Stimulated activated memory B cell treated with anti-CD40 and anti-IgM and Interleukin-4, amounts not matched to agents 10 μg/mL and 1 μg/mL and 100 μg/mL, for 72 hours (primary cell): ENCODE measurements at regions not wholly inside any gene's neighbourhood (a gene's known extent, or its start where the extent isn't known, plus 50 kb on each side); places are given as distances from the start of the nearest gene placed in this dataset.
"Not testable (repeated sequence)": the region's sequence is repeated elsewhere in the genome, so short reads cannot be mapped to it uniquely, and the experiment has no call there.

ENCODE experiments used
- ATAC-seq: fragments of 150-1000 bp; cut with Tn5 transposase; 2 replicates; pipeline ENCODE4 v1.10.0; 2021
- H3K27ac Mint-ChIP-seq: one replicate; pipeline ENCODE4 v1.8.0; 2022; ENCODE audit warnings: mild to moderate bottlenecking, mixed read lengths
- H3K27me3 Mint-ChIP-seq: one replicate; pipeline ENCODE4 v1.8.0; 2022; ENCODE audit warnings: mixed read lengths
- H3K36me3 Mint-ChIP-seq: one replicate; pipeline ENCODE4 v1.8.0; 2022; ENCODE audit warnings: mixed read lengths
- H3K4me1 Mint-ChIP-seq: one replicate; pipeline ENCODE4 v1.8.0; 2022; ENCODE audit warnings: mixed read lengths
- H3K4me3 Mint-ChIP-seq: one replicate; pipeline ENCODE4 v1.8.0; 2022; ENCODE audit warnings: mild to moderate bottlenecking, moderate library complexity, mixed read lengths
- H3K9me3 Mint-ChIP-seq: one replicate; pipeline ENCODE4 v1.8.0; 2022; ENCODE audit warnings: mixed read lengths

- Mint-ChIP-seq H3K4me3 (no peak overlapping the region), H3K27me3 (no peaks in the 10 kb centered on the region), H3K9me3 (peaks cover 6% of the 10 kb centered on the region), H3K36me3 (peaks cover 40% of the 10 kb centered on the region), H3K4me1 (peaks cover 6% of the 10 kb centered on the region), H3K27ac (no peak overlapping the region)
- ATAC-seq = no peak
Measured at GRCh38 chr4:123014038-123014437, 91.6 kb upstream of the NUDT6 start.

GRCh38 chr4:123017078-123017477 lies 94.7 kb upstream of the NUDT6 start:
- Mint-ChIP-seq H3K27me3 (no peaks in the 10 kb centered on the region), H3K4me1 (no peaks in the 10 kb centered on the region), H3K27ac (no peak overlapping the region), H3K36me3 (peaks cover 19% of the 10 kb centered on the region), H3K9me3 (no peaks in the 10 kb centered on the region), H3K4me3 (no peak overlapping the region)
- no peak for ATAC-seq

GRCh38 chr4:123017636-123018395 lies 95.4 kb upstream of the NUDT6 start:
- Mint-ChIP-seq H3K27me3 (no peaks in the 10 kb centered on the region), H3K4me3 (no peak overlapping the region), H3K4me1 (no peaks in the 10 kb centered on the region), H3K36me3 (peaks cover 11% of the 10 kb centered on the region), H3K9me3 (no peaks in the 10 kb centered on the region), H3K27ac (no peak overlapping the region)
- no peak for ATAC-seq

- no peaks in the 10 kb centered on the region for H3K4me1 Mint-ChIP-seq
- no peaks in the 10 kb centered on the region for H3K27me3 Mint-ChIP-seq
- ATAC-seq = no peak
- H3K9me3 Mint-ChIP-seq = no peaks in the 10 kb centered on the region
- peaks cover 6% of the 10 kb centered on the region for H3K36me3 Mint-ChIP-seq
- H3K27ac Mint-ChIP-seq = no peak overlapping the region
- H3K4me3 Mint-ChIP-seq = no peak overlapping the region
Measured at GRCh38 chr4:123018396-123018775, 96.0 kb upstream of the NUDT6 start.

GRCh38 chr4:123020285-123020684 lies 97.9 kb upstream of the NUDT6 start:
- no peaks in the 10 kb centered on the region for H3K27me3 Mint-ChIP-seq
- peaks cover 13% of the 10 kb centered on the region for H3K36me3 Mint-ChIP-seq
- peaks cover 6% of the 10 kb centered on the region for H3K4me1 Mint-ChIP-seq
- H3K27ac Mint-ChIP-seq = no peak overlapping the region
- no peaks in the 10 kb centered on the region for H3K9me3 Mint-ChIP-seq
- H3K4me3 Mint-ChIP-seq = no peak overlapping the region
- no peak for ATAC-seq

GRCh38 chr4:123023647-123024046 lies 101.2 kb upstream of the NUDT6 start:
- Mint-ChIP-seq H3K27ac (no peak overlapping the region), H3K27me3 (no peaks in the 10 kb centered on the region), H3K4me1 (peaks cover 16% of the 10 kb centered on the region), H3K36me3 (peaks cover 30% of the 10 kb centered on the region), H3K9me3 (no peaks in the 10 kb centered on the region), H3K4me3 (no peak overlapping the region)
- ATAC-seq = no peak

- Mint-ChIP-seq H3K4me3 (no peak overlapping the region), H3K27ac (no peak overlapping the region), H3K27me3 (no peaks in the 10 kb centered on the region), H3K9me3 (no peaks in the 10 kb centered on the region), H3K4me1 (peaks cover 16% of the 10 kb centered on the region), H3K36me3 (peaks cover 40% of the 10 kb centered on the region)
- no peak for ATAC-seq
Measured at GRCh38 chr4:123024710-123025109, 102.3 kb upstream of the NUDT6 start.

GRCh38 chr4:123025398-123025797 lies 103.0 kb upstream of the NUDT6 start:
- peaks cover 16% of the 10 kb centered on the region for H3K4me1 Mint-ChIP-seq
- H3K9me3 Mint-ChIP-seq = no peaks in the 10 kb centered on the region
- H3K27ac Mint-ChIP-seq = no peak overlapping the region
- no peaks in the 10 kb centered on the region for H3K27me3 Mint-ChIP-seq
- H3K36me3 Mint-ChIP-seq = peaks cover 42% of the 10 kb centered on the region
- H3K4me3 Mint-ChIP-seq = no peak overlapping the region
- no peak for ATAC-seq

- ATAC-seq, H3K9me3 Mint-ChIP-seq, H3K27ac Mint-ChIP-seq, H3K4me3 Mint-ChIP-seq, H3K27me3 Mint-ChIP-seq: not testable (repeated sequence)
- peaks cover 16% of the 10 kb centered on the region for H3K4me1 Mint-ChIP-seq
- peaks cover 42% of the 10 kb centered on the region for H3K36me3 Mint-ChIP-seq
Measured at GRCh38 chr4:123026015-123026414, 103.6 kb upstream of the NUDT6 start.

- no peak for ATAC-seq
- no peak overlapping the region for H3K4me3 Mint-ChIP-seq
- H3K4me1 Mint-ChIP-seq = no peaks in the 10 kb centered on the region
- no peak overlapping the region for H3K27ac Mint-ChIP-seq
- no peaks in the 10 kb centered on the region for H3K9me3 Mint-ChIP-seq
- H3K27me3 Mint-ChIP-seq = no peaks in the 10 kb centered on the region
- peaks cover 57% of the 10 kb centered on the region for H3K36me3 Mint-ChIP-seq
Measured at GRCh38 chr4:123031664-123032063, 109.3 kb upstream of the NUDT6 start.

GRCh38 chr4:123034023-123034422 lies 111.6 kb upstream of the NUDT6 start:
- no peaks in the 10 kb centered on the region for H3K4me1 Mint-ChIP-seq
- no peaks in the 10 kb centered on the region for H3K27me3 Mint-ChIP-seq
- no peak overlapping the region for H3K27ac Mint-ChIP-seq
- no peaks in the 10 kb centered on the region for H3K9me3 Mint-ChIP-seq
- no peak overlapping the region for H3K4me3 Mint-ChIP-seq
- peaks cover 44% of the 10 kb centered on the region for H3K36me3 Mint-ChIP-seq
- no peak for ATAC-seq

GRCh38 chr4:123035239-123035638 lies 112.8 kb upstream of the NUDT6 start:
- no peaks in the 10 kb centered on the region for H3K9me3 Mint-ChIP-seq
- H3K36me3 Mint-ChIP-seq = peaks cover 35% of the 10 kb centered on the region
- H3K27me3 Mint-ChIP-seq = no peaks in the 10 kb centered on the region
- ATAC-seq = no peak
- no peak overlapping the region for H3K27ac Mint-ChIP-seq
- no peaks in the 10 kb centered on the region for H3K4me1 Mint-ChIP-seq
- H3K4me3 Mint-ChIP-seq = no peak overlapping the region

GRCh38 chr4:123037804-123038203 lies 115.4 kb upstream of the NUDT6 start:
- Mint-ChIP-seq H3K9me3 (peaks cover 5% of the 10 kb centered on the region), H3K27me3 (no peaks in the 10 kb centered on the region), H3K36me3 (peaks cover 45% of the 10 kb centered on the region), H3K4me3 (no peak overlapping the region), H3K4me1 (no peaks in the 10 kb centered on the region), H3K27ac (no peak overlapping the region)
- no peak for ATAC-seq

- H3K4me1 Mint-ChIP-seq = no peaks in the 10 kb centered on the region
- no peak for ATAC-seq
- H3K27me3 Mint-ChIP-seq = no peaks in the 10 kb centered on the region
- no peak overlapping the region for H3K27ac Mint-ChIP-seq
- H3K4me3 Mint-ChIP-seq = no peak overlapping the region
- peaks cover 18% of the 10 kb centered on the region for H3K9me3 Mint-ChIP-seq
- H3K36me3 Mint-ChIP-seq = peaks cover 58% of the 10 kb centered on the region
Measured at GRCh38 chr4:123042095-123042494, 119.7 kb upstream of the NUDT6 start.

- H3K9me3 Mint-ChIP-seq = peaks cover 22% of the 10 kb centered on the region
- no peaks in the 10 kb centered on the region for H3K27me3 Mint-ChIP-seq
- H3K27ac Mint-ChIP-seq = no peak overlapping the region
- H3K4me1 Mint-ChIP-seq = no peaks in the 10 kb centered on the region
- H3K36me3 Mint-ChIP-seq = peaks cover 67% of the 10 kb centered on the region
- no peak overlapping the region for H3K4me3 Mint-ChIP-seq
- ATAC-seq = no peak
Measured at GRCh38 chr4:123043013-123043412, 120.6 kb upstream of the NUDT6 start.

GRCh38 chr4:123043793-123044425 lies 121.5 kb upstream of the NUDT6 start:
- Mint-ChIP-seq H3K27ac (no peak overlapping the region), H3K9me3 (peaks cover 28% of the 10 kb centered on the region), H3K4me3 (no peak overlapping the region), H3K27me3 (no peaks in the 10 kb centered on the region), H3K36me3 (peaks cover 70% of the 10 kb centered on the region), H3K4me1 (no peaks in the 10 kb centered on the region)
- ATAC-seq = no peak
